H9 (cell line): ENCODE measurements at regions not wholly inside any gene's neighbourhood (a gene's known extent, or its start where the extent isn't known, plus 50 kb on each side); places are given as distances from the start of the nearest gene placed in this dataset.
"Not testable (repeated sequence)": the region's sequence is repeated elsewhere in the genome, so short reads cannot be mapped to it uniquely, and the experiment has no call there.

ENCODE experiments used
- DNase-seq: peaks from one replicate; pipeline ENCODE4 v3.0.0-alpha.2; 2017
- H2AFZ ChIP-seq: one replicate; pipeline ENCODE4 v1.6.1; 2013; ENCODE audit warnings: mild to moderate bottlenecking, low read length, control low read depth, moderate library complexity
- H2AK5ac ChIP-seq: 2 replicates; pipeline ENCODE4 v1.6.1; 2013; ENCODE audit warnings: low read length, control low read depth, mixed read lengths; ENCODE audit not compliant: insufficient read length
- H2BK120ac ChIP-seq: one replicate; pipeline ENCODE4 v1.6.1; 2013; ENCODE audit warnings: low read depth, mild to moderate bottlenecking, low read length, control low read depth, inconsistent platforms; ENCODE audit not compliant: poor library complexity, severe bottlenecking
- H2BK12ac ChIP-seq: 2 replicates; pipeline ENCODE4 v1.6.1; 2013; ENCODE audit warnings: low read length, control low read depth, mixed read lengths, low read depth; ENCODE audit not compliant: insufficient read length
- H2BK15ac ChIP-seq: 2 replicates; pipeline ENCODE4 v1.6.1; 2013; ENCODE audit warnings: low read depth, low read length, control low read depth
- H2BK20ac ChIP-seq: one replicate; pipeline ENCODE4 v1.6.1; 2013; ENCODE audit warnings: low read depth, mild to moderate bottlenecking, low read length, control low read depth, inconsistent platforms; ENCODE audit not compliant: poor library complexity, severe bottlenecking
- H2BK5ac ChIP-seq: 2 replicates; pipeline ENCODE4 v1.6.1; 2013; ENCODE audit warnings: low read length, control low read depth, mixed read lengths; ENCODE audit not compliant: insufficient read length
- H3K14ac ChIP-seq: 2 replicates; pipeline ENCODE4 v1.6.1; 2013; ENCODE audit warnings: low read length, control low read depth; ENCODE audit not compliant: insufficient read depth
- H3K18ac ChIP-seq: 2 replicates; pipeline ENCODE4 v1.6.1; 2013; ENCODE audit warnings: low read depth, mild to moderate bottlenecking, mixed read lengths, low read length, control low read depth; ENCODE audit not compliant: insufficient read length
- H3K23ac ChIP-seq: 2 replicates; pipeline ENCODE4 v1.6.1; 2013; ENCODE audit warnings: low read length, control low read depth, mixed read lengths, low read depth; ENCODE audit not compliant: insufficient read length
- H3K23me2 ChIP-seq: 2 replicates; pipeline ENCODE4 v1.6.1; 2013; ENCODE audit warnings: low read depth, mild to moderate bottlenecking, mixed read lengths, low read length, control low read depth; ENCODE audit not compliant: insufficient read length, poor library complexity, severe bottlenecking
- H3K27ac ChIP-seq: 2 replicates; pipeline ENCODE4 v1.5.1; 2013; ENCODE audit warnings: low read length, control low read depth, mixed read lengths, low read depth; ENCODE audit not compliant: insufficient read length
- H3K27me3 ChIP-seq: 2 replicates; pipeline ENCODE4 v1.6.1; 2013; ENCODE audit warnings: low read length, control low read depth, inconsistent platforms; ENCODE audit not compliant: insufficient read depth
- H3K4ac ChIP-seq: 2 replicates; pipeline ENCODE4 v1.6.1; 2013; ENCODE audit warnings: low read depth, mild to moderate bottlenecking, control low read depth, inconsistent platforms, low read length, moderate library complexity
- H3K4me1 ChIP-seq: 2 replicates; pipeline ENCODE4 v1.6.1; 2013; ENCODE audit warnings: low read length, control low read depth, inconsistent platforms; ENCODE audit not compliant: insufficient read depth
- H3K4me2 ChIP-seq: 2 replicates; pipeline ENCODE4 v1.6.1; 2013; ENCODE audit warnings: low read length, control low read depth, mixed read lengths; ENCODE audit not compliant: insufficient read length, insufficient read depth
- H3K56ac ChIP-seq: 2 replicates; pipeline ENCODE4 v1.6.1; 2013; ENCODE audit warnings: low read depth, mild to moderate bottlenecking, mixed read lengths, low read length, control low read depth; ENCODE audit not compliant: insufficient read length
- H3K79me1 ChIP-seq: 2 replicates; pipeline ENCODE4 v1.6.1; 2013; ENCODE audit warnings: low read depth, mild to moderate bottlenecking, moderate library complexity, low read length, control low read depth, inconsistent platforms; ENCODE audit not compliant: insufficient read depth, poor library complexity, severe bottlenecking
- H3K79me2 ChIP-seq: 2 replicates; pipeline ENCODE4 v1.6.1; 2013; ENCODE audit warnings: low read length, control low read depth, inconsistent platforms; ENCODE audit not compliant: insufficient read depth
- H3K9ac ChIP-seq: 2 replicates; pipeline ENCODE4 v1.6.1; 2013; ENCODE audit warnings: low read length, control low read depth, mixed read lengths; ENCODE audit not compliant: insufficient read length; ENCODE audit errors: extremely low read depth
- H3K9me3 ChIP-seq: one replicate; pipeline ENCODE4 v1.6.1; 2013; ENCODE audit warnings: low read depth, low read length, inconsistent platforms; ENCODE audit not compliant: control insufficient read depth
- H3T11ph ChIP-seq: one replicate; pipeline ENCODE4 v1.6.1; 2013; ENCODE audit warnings: mild to moderate bottlenecking, low read length, control low read depth, inconsistent platforms
- H4K20me1 ChIP-seq: one replicate; pipeline ENCODE4 v1.6.1; 2013; ENCODE audit not compliant: control insufficient read depth, insufficient read length, insufficient read depth
- H4K5ac ChIP-seq: 2 replicates; pipeline ENCODE4 v1.6.1; 2013; ENCODE audit warnings: low read depth, mild to moderate bottlenecking, mixed read lengths, low read length, control low read depth; ENCODE audit not compliant: insufficient read length
- H4K8ac ChIP-seq: replicated peaks from 2 replicates; pipeline ENCODE4 v1.6.1; 2013; ENCODE audit warnings: low read length, control low read depth, mixed read lengths, low read depth; ENCODE audit not compliant: insufficient read length
- H4K91ac ChIP-seq: 2 replicates; pipeline ENCODE4 v1.6.1; 2013; ENCODE audit warnings: low read depth, mild to moderate bottlenecking, moderate library complexity, mixed read lengths, low read length, control low read depth; ENCODE audit not compliant: insufficient read length
- H3K27ac Mint-ChIP-seq, 3 experiments: 2 replicates in 2 of 3; 3 replicates in 1 of 3; pipeline ENCODE4 v1.8.0; 2020 to 2021; ENCODE audit warnings: mixed read lengths in 3 of 3, mild to moderate bottlenecking in 1 of 3, moderate library complexity in 1 of 3
- H3K27me3 Mint-ChIP-seq: 2 replicates; pipeline ENCODE4 v1.8.0; 2021; ENCODE audit warnings: low read depth, mild to moderate bottlenecking, moderate library complexity, mixed read lengths
- H3K36me3 Mint-ChIP-seq, 3 experiments: 2 replicates in 2 of 3; 3 replicates in 1 of 3; pipeline ENCODE4 v1.8.0; 2020 to 2021; ENCODE audit warnings: low read depth in 3 of 3, mixed read lengths in 3 of 3; ENCODE audit not compliant: insufficient read depth in 1 of 3
- H3K4me1 Mint-ChIP-seq, 2 experiments: 2 replicates each; pipeline ENCODE4 v1.8.0; 2020; ENCODE audit warnings: mixed read lengths in 2 of 2
- H3K4me3 Mint-ChIP-seq, 2 experiments: 2 replicates in 1 of 2; 3 replicates in 1 of 2; pipeline ENCODE4 v1.8.0; 2020 to 2021; ENCODE audit warnings: mild to moderate bottlenecking in 2 of 2, mixed read lengths in 2 of 2, moderate library complexity in 1 of 2
- H3K9me3 Mint-ChIP-seq, 2 experiments: 2 replicates in 1 of 2; 3 replicates in 1 of 2; pipeline ENCODE4 v1.8.0; 2020; ENCODE audit warnings: mild to moderate bottlenecking in 2 of 2, mixed read lengths in 2 of 2, moderate library complexity in 1 of 2
- CTCF ChIP-seq: fragments of 200-600 bp; sonication (generic); conservative IDR thresholded peaks from 3 replicates; pipeline ENCODE4 v1.8.0; 2021; ENCODE audit warnings: antibody characterized with exemption, mild to moderate bottlenecking
- WGBS: extraction: QIAGEN DNeasy Blood & Tissue Kit; methylation state at CpG from one replicate; pipeline ENCODE4 v1.1.7; 2013; ENCODE audit warnings: missing lambda C conversion rate, low lambda C conversion rate, mixed read lengths; ENCODE audit not compliant: insufficient read length; ENCODE audit errors: extremely low coverage; 5-methylcytosine and 5-hydroxymethylcytosine counted together

- Histone ChIP-seq H3K23ac (no peak overlapping the region), H4K20me1 (no peaks in the 10 kb centered on the region), H3K9me3 (no peaks in the 10 kb centered on the region), H2AFZ (no peak overlapping the region), H3T11ph (no peak overlapping the region), H2BK5ac (no peak overlapping the region), H3K56ac (no peak overlapping the region), H2BK12ac (no peak overlapping the region), H3K9ac (no peak overlapping the region), H3K4me1 (peaks cover 2% of the 10 kb centered on the region; the same call in 1 of the 2 replicates), H2AK5ac (no peak overlapping the region), H3K27ac (no peak overlapping the region), H3K23me2 (no peaks in the 10 kb centered on the region), H3K4me2 (no peak overlapping the region), H3K18ac (no peak overlapping the region), H3K79me2 (no peaks in the 10 kb centered on the region), H3K14ac (no peak overlapping the region; the same call in 1 of the 2 replicates), H2BK120ac (no peak overlapping the region), H3K27me3 (no peaks in the 10 kb centered on the region; the same call in 1 of the 2 replicates), H4K8ac (no peak overlapping the region), H3K79me1 (no peaks in the 10 kb centered on the region), H2BK15ac (no peak overlapping the region), H4K5ac (no peak overlapping the region), H3K4ac (no peak overlapping the region), H2BK20ac (no peak overlapping the region), H4K91ac (no peak overlapping the region)
- Mint-ChIP-seq H3K9me3 (peaks cover 4 to 15% of the 10 kb centered on the region in 2 experiments), H3K27ac (no peak overlapping the region; a peak in 1 of 7 replicates), H3K36me3 (peaks cover 10 to 28% (median 12%) of the 10 kb centered on the region in 3 experiments), H3K4me1 (peaks cover 46 to 50% of the 10 kb centered on the region in 2 experiments), H3K27me3 (no peaks in the 10 kb centered on the region; the same call in 1 of the 2 replicates), H3K4me3 (no peak overlapping the region)
- no peak for TF ChIP-seq CTCF
- DNase-seq: no peak
- no CpG with 5 or more reads among the region's 46 CpGs for WGBS
These were observed 145.0 kb downstream of the PSAT1 start for GRCh38 chr9:78441822-78442431.

- H3K9ac ChIP-seq, H4K8ac ChIP-seq, H3K79me1 ChIP-seq, H3K23ac ChIP-seq, H2BK5ac ChIP-seq, H3K23me2 ChIP-seq, H3K27me3 ChIP-seq, DNase-seq, H3T11ph ChIP-seq, H3K14ac ChIP-seq, H2BK12ac ChIP-seq, H3K56ac ChIP-seq, H3K4me2 ChIP-seq, H2BK120ac ChIP-seq, H3K27me3 Mint-ChIP-seq, H4K5ac ChIP-seq, H3K9me3 ChIP-seq, H4K91ac ChIP-seq, H3K79me2 ChIP-seq, H2BK20ac ChIP-seq, H3K4me1 ChIP-seq, H3K18ac ChIP-seq, H3K27ac ChIP-seq, H3K4ac ChIP-seq, H2BK15ac ChIP-seq, H2AK5ac ChIP-seq, H2AFZ ChIP-seq, H4K20me1 ChIP-seq, H3K4me3 Mint-ChIP-seq: not testable (repeated sequence)
- H3K4me1 Mint-ChIP-seq: peaks cover 39 to 43% of the 10 kb centered on the region in 2 experiments
- WGBS: no CpG with 5 or more reads among the region's 7 CpGs
- H3K27ac Mint-ChIP-seq: peak overlapping the region in 1 of 3 experiments; percentile 63; a peak in 2 of 7 replicates
- H3K36me3 Mint-ChIP-seq: peaks cover 10 to 31% (median 13%) of the 10 kb centered on the region in 3 experiments
- H3K9me3 Mint-ChIP-seq: peaks cover 4 to 18% of the 10 kb centered on the region in 2 experiments
These were observed 145.7 kb downstream of the PSAT1 start for GRCh38 chr9:78442577-78442976.
